Left ventricle myocardium inferior (tissue), 1 donor: ENCODE measurements at regions not wholly inside any gene's neighbourhood (a gene's known extent, or its start where the extent isn't known, plus 50 kb on each side); places are given as distances from the start of the nearest gene placed in this dataset.

ENCODE experiments used
- DNase-seq: peaks from one replicate; pipeline ENCODE4 v3.0.0-alpha.2; 2020
- H3K27ac ChIP-seq: fragments of 200-600 bp; replicated peaks from 2 replicates; pipeline ENCODE4 v1.8.0; 2021
- H3K27me3 ChIP-seq: fragments of 200-600 bp; 2 replicates; pipeline ENCODE4 v1.8.0; 2021; ENCODE audit warnings: low read depth
- H3K36me3 ChIP-seq: fragments of 200-600 bp; 2 replicates; pipeline ENCODE4 v1.8.0; 2021
- H3K4me1 ChIP-seq: fragments of 200-600 bp; 2 replicates; pipeline ENCODE4 v1.8.0; 2021
- H3K4me3 ChIP-seq: fragments of 200-600 bp; 2 replicates; pipeline ENCODE4 v1.8.0; 2021; ENCODE audit warnings: mild to moderate bottlenecking, moderate library complexity
- H3K9me3 ChIP-seq: fragments of 200-600 bp; replicated peaks from 2 replicates; pipeline ENCODE4 v1.8.0; 2021
- intact Hi-C: fragments of 100-400 bp; cut with micrococcal nuclease; formaldehyde crosslinking; loops from one replicate; pipeline ENCODE4 v1.11.0; 2022
- TF ChIP-seq, protein P1 (sequence below): fragments of 200-600 bp; IDR thresholded peaks from 2 replicates; pipeline ENCODE4 v1.8.0; 2021; ENCODE audit warnings: antibody characterized with exemption, mild to moderate bottlenecking, borderline replicate concordance
- donor health status: DM: no; HTN: yes; CAD: no; lungs with severe emphysema.

DNA sequence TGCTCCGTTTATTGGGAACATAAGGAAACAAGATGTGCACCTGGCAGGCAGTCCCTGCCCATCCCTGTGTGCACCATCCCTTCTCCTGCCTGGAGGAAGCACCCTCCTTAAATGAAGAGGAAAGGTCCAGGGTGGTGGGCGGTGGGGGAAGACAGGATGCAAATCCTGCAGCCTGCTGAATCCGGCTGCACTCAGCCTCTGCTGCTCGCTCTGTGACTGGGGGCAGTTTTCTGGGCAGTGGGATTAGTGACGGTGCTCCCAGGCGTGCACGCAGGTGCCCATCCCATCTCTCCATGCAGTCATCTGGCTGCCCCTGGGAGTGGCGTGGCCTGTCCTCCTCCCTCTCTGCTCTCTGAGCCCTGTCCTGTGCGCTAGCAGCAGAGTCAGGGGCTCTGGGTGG lies 371.3 kb upstream of the MYT1L start:
- H3K36me3 ChIP-seq, result no peaks in the 10 kb centered on the region
- H3K9me3 ChIP-seq, result no peaks in the 10 kb centered on the region
- H3K27me3 ChIP-seq, result peaks cover 60% of the 10 kb centered on the region
- intact Hi-C loops, result no loop called here
- no peak overlapping the region for H3K4me3 ChIP-seq
- no peaks in the 10 kb centered on the region for H3K4me1 ChIP-seq
- TF ChIP-seq, protein P1, sequence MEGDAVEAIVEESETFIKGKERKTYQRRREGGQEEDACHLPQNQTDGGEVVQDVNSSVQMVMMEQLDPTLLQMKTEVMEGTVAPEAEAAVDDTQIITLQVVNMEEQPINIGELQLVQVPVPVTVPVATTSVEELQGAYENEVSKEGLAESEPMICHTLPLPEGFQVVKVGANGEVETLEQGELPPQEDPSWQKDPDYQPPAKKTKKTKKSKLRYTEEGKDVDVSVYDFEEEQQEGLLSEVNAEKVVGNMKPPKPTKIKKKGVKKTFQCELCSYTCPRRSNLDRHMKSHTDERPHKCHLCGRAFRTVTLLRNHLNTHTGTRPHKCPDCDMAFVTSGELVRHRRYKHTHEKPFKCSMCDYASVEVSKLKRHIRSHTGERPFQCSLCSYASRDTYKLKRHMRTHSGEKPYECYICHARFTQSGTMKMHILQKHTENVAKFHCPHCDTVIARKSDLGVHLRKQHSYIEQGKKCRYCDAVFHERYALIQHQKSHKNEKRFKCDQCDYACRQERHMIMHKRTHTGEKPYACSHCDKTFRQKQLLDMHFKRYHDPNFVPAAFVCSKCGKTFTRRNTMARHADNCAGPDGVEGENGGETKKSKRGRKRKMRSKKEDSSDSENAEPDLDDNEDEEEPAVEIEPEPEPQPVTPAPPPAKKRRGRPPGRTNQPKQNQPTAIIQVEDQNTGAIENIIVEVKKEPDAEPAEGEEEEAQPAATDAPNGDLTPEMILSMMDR, result no peak
- DNase-seq, result no peak
- no peak overlapping the region for H3K27ac ChIP-seq

DNA sequence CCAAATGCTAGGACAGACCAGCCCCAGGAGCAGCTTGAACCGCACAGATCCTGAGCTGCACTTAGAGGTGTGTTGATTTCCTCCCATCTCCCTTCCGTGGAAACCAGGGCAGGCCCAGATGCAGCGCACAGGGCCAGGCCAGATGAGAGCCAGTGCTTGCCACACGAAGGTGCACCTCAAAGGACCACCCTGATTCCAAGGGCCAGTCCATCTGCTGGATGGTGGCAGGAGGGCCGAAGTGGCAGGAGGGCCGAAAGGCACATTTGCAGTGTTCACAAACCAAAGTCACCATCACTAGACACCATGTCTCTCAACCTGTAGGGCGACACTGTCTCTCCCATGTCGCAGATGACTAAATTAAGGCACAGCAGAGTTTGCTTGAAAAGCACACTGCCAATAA lies 370.7 kb upstream of the MYT1L start:
- H3K36me3 ChIP-seq, result no peaks in the 10 kb centered on the region
- intact Hi-C loops, result no loop called here
- no peak for DNase-seq

DNA sequence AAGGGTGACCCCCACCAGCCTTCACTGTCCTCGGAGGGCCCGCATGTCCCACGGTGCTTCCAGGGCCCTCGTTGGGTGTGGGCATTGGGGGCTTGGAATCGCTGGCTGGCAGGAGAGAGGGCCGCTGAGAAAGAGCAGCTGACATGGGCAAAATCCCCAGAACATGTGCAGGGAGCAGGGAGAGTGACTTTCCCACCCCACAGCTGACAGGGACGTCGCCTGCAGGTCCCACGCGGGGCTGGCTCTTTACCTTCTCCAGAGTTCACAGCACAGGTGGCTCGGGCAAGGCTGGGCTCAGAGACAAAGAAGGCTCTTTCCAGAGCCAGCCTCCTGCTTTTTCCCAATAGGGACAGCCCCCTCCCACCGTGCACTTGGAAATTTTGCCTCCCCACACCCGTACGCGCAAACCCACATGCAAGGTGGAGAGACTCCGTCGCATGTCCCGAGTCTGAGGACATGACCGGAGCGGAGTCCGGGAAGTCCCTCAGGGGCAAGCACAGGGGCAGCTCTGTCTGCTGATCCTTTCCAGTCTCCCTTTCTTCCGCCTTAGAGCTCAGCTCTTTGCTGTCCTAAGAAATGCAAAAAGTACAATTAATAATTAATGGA lies 370.2 kb upstream of the MYT1L start:
- intact Hi-C loops, result no loop called here
- DNase-seq, result no peak
- TF ChIP-seq, protein P1, result no peak
- Histone ChIP-seq H3K27me3 (peaks cover 49% of the 10 kb centered on the region), H3K4me1 (no peaks in the 10 kb centered on the region), H3K27ac (no peak overlapping the region), H3K36me3 (no peaks in the 10 kb centered on the region), H3K9me3 (no peaks in the 10 kb centered on the region), H3K4me3 (no peak overlapping the region)

More for the DNA sequence above, 370.7 kb upstream of the MYT1L start:
- H3K4me3 ChIP-seq, result no peak overlapping the region
- no peaks in the 10 kb centered on the region for H3K9me3 ChIP-seq
- TF ChIP-seq, protein P1, result no peak
- no peak overlapping the region for H3K27ac ChIP-seq
- peaks cover 55% of the 10 kb centered on the region for H3K27me3 ChIP-seq
- H3K4me1 ChIP-seq, result no peaks in the 10 kb centered on the region

DNA sequence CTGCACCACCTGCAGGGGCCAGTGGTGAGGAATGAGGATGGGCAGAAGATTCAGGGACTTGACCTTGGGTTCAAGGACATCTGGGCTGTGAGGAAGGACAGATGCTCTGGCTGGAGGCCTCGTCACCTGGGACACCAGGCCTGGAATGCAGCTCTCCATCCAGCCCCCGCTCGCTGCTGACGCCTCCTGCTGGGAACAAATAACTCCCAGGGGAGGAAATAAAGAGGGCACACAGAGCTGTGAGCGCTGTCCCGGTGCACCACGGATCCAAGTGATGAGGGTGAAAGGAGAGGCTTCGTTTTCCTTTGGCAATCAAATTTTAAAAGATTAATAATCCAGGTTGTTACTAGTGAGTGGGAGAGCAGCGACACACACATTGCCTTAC lies 368.0 kb upstream of the MYT1L start:
- Histone ChIP-seq H3K4me3 (no peak overlapping the region), H3K9me3 (no peaks in the 10 kb centered on the region), H3K27me3 (peaks cover 47% of the 10 kb centered on the region), H3K36me3 (no peaks in the 10 kb centered on the region), H3K27ac (no peak overlapping the region), H3K4me1 (no peaks in the 10 kb centered on the region)
- intact Hi-C loops, result no loop called here
- no peak for DNase-seq
- TF ChIP-seq, protein P1, result no peak

DNA sequence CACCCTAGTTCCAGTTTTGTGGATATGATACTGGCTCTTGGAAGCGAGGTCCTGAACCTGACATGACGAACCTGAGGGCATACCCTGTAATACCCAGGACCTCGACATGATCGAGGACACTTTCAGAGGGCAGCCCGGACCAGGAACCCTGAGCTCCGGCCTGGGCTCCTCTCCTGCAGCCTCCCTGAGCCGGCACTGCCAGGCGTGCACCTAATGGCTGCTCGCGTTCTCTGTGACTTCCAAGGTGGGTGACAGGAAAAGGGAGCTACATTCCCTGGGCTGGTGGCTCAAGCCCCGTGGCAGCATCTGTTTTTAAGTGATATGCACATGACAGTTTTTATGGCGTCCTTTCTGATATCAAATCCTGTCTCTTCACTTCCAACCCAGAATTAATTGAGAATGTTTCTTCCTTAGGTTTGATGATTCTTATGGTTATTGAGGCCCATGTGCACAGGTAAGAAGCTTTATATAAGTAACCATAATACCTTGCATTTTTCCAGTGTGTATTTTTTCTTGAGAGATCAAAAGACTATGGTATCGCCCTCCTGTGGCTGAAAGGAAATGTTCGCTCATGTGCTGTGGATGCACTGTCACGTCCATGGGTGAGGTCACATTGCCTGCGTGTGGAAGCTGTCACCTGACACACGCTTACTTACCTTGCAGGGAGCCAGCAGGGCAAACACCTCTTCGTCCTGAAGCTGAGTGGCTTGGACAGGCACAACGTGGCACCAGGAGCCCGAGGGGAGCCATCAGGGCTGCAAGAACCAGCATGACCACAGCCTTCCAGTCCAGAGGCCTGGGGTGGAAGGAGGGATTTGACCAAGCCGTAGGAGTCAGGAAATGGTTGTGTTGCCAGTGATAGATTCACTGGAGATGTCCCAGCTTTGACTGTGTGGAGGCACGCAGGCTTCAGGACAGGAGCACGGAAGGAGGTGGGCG lies 367.4 kb upstream of the MYT1L start:
- Histone ChIP-seq H3K4me1 (no peaks in the 10 kb centered on the region), H3K27ac (no peak overlapping the region)
- DNase-seq, result no peak

More for the DNA sequence above, 367.4 kb upstream of the MYT1L start:
- Histone ChIP-seq H3K9me3 (no peaks in the 10 kb centered on the region), H3K27me3 (peaks cover 48% of the 10 kb centered on the region), H3K4me3 (no peak overlapping the region), H3K36me3 (no peaks in the 10 kb centered on the region)
- intact Hi-C loops, result no loop called here
- TF ChIP-seq, protein P1, result no peak
